SW 1271 (cell line): ENCODE measurements at regions not wholly inside any gene's neighbourhood (a gene's known extent, or its start where the extent isn't known, plus 50 kb on each side); places are given as distances from the start of the nearest gene placed in this dataset.
A peak's percentile ranks its signal among the peaks of the same experiment; 100 is the strongest.

Experiments
- DNase-seq, 2 experiments: peaks; one replicate each; lab custom pipeline; 2025; lab: John Stamatoyannopoulos, UW

- DNase-seq = no peak
Observed at GRCh38 chrX:131703646-131704045, 159.8 kb downstream of the OR13H1 start.

GRCh38 chrX:131704136-131704695, 160.3 kb downstream of the OR13H1 start:
- peak; percentile 4 to 63 for DNase-seq

- DNase-seq = no peak
Observed at GRCh38 chrX:131709553-131709952, 165.7 kb downstream of the OR13H1 start.

- no peak for DNase-seq
Observed at GRCh38 chrX:131711478-131711867, 167.6 kb downstream of the OR13H1 start.

GRCh38 chrX:131723646-131724045, 179.8 kb downstream of the OR13H1 start:
- no peak for DNase-seq

- no peak for DNase-seq
Observed at GRCh38 chrX:131724292-131724691, 180.4 kb downstream of the OR13H1 start.

- no peak for DNase-seq
Observed at GRCh38 chrX:131725001-131725654, 181.3 kb downstream of the OR13H1 start.

- DNase-seq = no peak
Observed at GRCh38 chrX:131727778-131728177, 183.9 kb downstream of the OR13H1 start.

- DNase-seq = no peak
Observed at GRCh38 chrX:131728295-131729145, 184.6 kb downstream of the OR13H1 start.

GRCh38 chrX:131729295-131729694, 185.4 kb downstream of the OR13H1 start:
- DNase-seq = no peak

- no peak for DNase-seq
Observed at GRCh38 chrX:131734621-131735020, 190.7 kb downstream of the OR13H1 start.

GRCh38 chrX:131735127-131735526, 191.3 kb downstream of the OR13H1 start:
- DNase-seq = no peak

GRCh38 chrX:131739823-131740222, 195.9 kb downstream of the OR13H1 start:
- DNase-seq = no peak

GRCh38 chrX:131741103-131741581, 197.3 kb downstream of the OR13H1 start:
- no peak for DNase-seq

- DNase-seq = no peak
Observed at GRCh38 chrX:131745942-131746489, 202.1 kb downstream of the OR13H1 start.

- peak; percentile 7 to 61 for DNase-seq
Observed at GRCh38 chrX:131746491-131746968, 202.7 kb downstream of the OR13H1 start.

- peak; percentile 9 to 66 for DNase-seq
Observed at GRCh38 chrX:131747173-131747572, 203.3 kb downstream of the OR13H1 start.

GRCh38 chrX:131752493-131753198, 208.8 kb downstream of the OR13H1 start:
- peak; percentile 30 to 70 for DNase-seq

- DNase-seq = peak in 1 of 2 experiments; percentile 6
Observed at GRCh38 chrX:131762802-131763234, 218.9 kb downstream of the OR13H1 start.

- DNase-seq = peak in 1 of 2 experiments; percentile 4
Observed at GRCh38 chrX:131763674-131764073, 219.8 kb downstream of the OR13H1 start.

- no peak for DNase-seq
Observed at GRCh38 chrX:131764216-131764615, 220.3 kb downstream of the OR13H1 start.
